Adrenal gland (tissue), 5 donors: ENCODE measurements at regions not wholly inside any gene's neighbourhood (a gene's known extent, or its start where the extent isn't known, plus 50 kb on each side); places are given as distances from the start of the nearest gene placed in this dataset.

ENCODE experiments used
- POLR2A ChIP-seq, 2 donors: fragments of 450-650 bp; IDR thresholded peaks; one replicate each; pipeline ENCODE4 v1.6.1; 2017; ENCODE audit warnings: antibody characterized with exemption in 2 of 2, mild to moderate bottlenecking in 2 of 2, moderate library complexity in 1 of 2
- TF ChIP-seq, protein P1 (sequence below), 6 experiments: fragments of 450-650 bp in 4 of 6; fragments of 200-600 bp in 2 of 6; sonication (generic) in 1 of 6; IDR thresholded peaks; 1 replicate in 5 of 6; 2 replicates in 1 of 6; pipeline versions ENCODE4 v1.5.1 to v1.8.0; 2016 to 2021; ENCODE audit warnings: antibody characterized with exemption in 6 of 6, mild to moderate bottlenecking in 2 of 6, moderate library complexity in 1 of 6
- donor health status: DM: no; HTN: no; CAD: no.

DNA sequence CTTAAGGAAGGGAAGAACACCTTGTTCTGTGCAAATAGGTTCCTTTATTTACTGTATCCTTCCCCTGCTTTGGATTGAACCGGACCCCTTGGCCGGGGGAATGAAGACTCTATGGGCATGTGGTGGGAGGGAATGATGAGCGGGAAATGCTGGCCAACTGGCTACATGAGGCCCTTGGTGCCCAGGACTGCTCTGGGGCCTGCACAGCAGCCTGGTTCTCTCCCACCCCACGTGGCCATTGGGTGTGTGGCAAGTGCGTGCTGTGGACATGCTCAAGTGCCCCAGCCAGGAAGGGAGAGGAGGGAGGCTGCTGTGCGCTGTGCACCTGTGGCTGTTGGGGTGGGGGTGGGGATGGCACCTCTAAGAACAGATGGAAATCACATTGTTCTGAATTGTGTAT is 917.0 kb upstream of the GHITM start:
- TF ChIP-seq, protein P1, sequence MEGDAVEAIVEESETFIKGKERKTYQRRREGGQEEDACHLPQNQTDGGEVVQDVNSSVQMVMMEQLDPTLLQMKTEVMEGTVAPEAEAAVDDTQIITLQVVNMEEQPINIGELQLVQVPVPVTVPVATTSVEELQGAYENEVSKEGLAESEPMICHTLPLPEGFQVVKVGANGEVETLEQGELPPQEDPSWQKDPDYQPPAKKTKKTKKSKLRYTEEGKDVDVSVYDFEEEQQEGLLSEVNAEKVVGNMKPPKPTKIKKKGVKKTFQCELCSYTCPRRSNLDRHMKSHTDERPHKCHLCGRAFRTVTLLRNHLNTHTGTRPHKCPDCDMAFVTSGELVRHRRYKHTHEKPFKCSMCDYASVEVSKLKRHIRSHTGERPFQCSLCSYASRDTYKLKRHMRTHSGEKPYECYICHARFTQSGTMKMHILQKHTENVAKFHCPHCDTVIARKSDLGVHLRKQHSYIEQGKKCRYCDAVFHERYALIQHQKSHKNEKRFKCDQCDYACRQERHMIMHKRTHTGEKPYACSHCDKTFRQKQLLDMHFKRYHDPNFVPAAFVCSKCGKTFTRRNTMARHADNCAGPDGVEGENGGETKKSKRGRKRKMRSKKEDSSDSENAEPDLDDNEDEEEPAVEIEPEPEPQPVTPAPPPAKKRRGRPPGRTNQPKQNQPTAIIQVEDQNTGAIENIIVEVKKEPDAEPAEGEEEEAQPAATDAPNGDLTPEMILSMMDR (IDR thresholded peaks at IDR 0.05) = no peak
- no peak for TF ChIP-seq POLR2A (IDR thresholded peaks at IDR 0.05)
